ENCODE measurements at regions not wholly inside any gene's neighbourhood (a gene's known extent, or its start where the extent isn't known, plus 50 kb on each side); places are given as distances from the start of the nearest gene placed in this dataset.

DNA sequence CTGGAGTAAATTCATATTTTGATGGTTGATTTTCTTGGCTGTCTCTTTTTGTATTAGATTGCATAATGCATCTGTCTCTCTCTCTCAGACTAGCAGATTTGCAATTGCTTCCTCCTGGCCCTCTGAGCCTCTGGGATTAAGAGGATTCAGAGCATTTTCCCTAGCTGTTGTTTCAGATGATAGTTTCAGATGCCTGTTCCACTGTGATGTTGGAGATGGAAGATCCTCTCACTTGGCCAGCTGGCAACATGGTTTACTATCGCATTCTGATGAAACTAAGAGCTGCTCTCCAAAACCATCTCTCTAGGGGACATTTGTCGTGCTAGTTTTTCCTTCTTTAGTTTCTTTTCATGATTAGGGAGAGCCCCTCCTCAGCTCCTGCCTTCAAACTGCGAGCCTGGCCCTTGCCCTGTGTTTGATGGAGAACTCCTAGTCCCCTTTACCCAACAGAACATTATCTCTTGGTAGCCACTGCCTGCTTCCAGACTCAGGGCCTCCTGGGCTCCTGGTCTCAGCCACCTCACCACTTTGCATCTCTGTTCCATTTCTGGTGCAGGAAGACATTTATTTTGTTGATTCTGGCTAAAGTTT, 244.6 kb downstream of the B3GLCT start:
- ChIA-PET CTCF (no interaction called here), POLR2A (no interaction called here), RAD21 (ENCODE audit: low non-redundant PET in 1 of 2, low total read pairs in 2 of 2, uncharacterized antibody in 2 of 2, unreplicated experiment in 2 of 2) (no interaction called here)
- Histone ChIP-seq H4K20me1 (ENCODE audit: insufficient read depth) (no peaks in the 10 kb centered on the region), H3K9me3 (ENCODE audit: control insufficient read depth in 1 of 2, insufficient read depth in 1 of 2, low read depth in 1 of 2, low read length in 2 of 2) (no peaks in the 10 kb centered on the region), H2AFZ (ENCODE audit: low read depth, low read length, poor library complexity, severe bottlenecking) (no peak overlapping the region), H3K36me3 (ENCODE audit: control insufficient read depth in 1 of 2, insufficient read depth in 2 of 2, low read length in 2 of 2) (no peaks in the 10 kb centered on the region), H3K9ac (ENCODE audit: low read length) (no peak overlapping the region), H3K27me3 (ENCODE audit: insufficient read depth, low read length) (peaks cover 60% of the 10 kb centered on the region), H3K4me1 (ENCODE audit: control insufficient read depth in 1 of 2, insufficient read depth in 2 of 2, low read length in 2 of 2) (no peaks in the 10 kb centered on the region), H3K4me2 (ENCODE audit: low read length) (no peak overlapping the region), H3K27ac (ENCODE audit: low read depth, low read length) (no peak overlapping the region), H3K79me2 (ENCODE audit: insufficient read depth, low read length) (no peaks in the 10 kb centered on the region), H3K9me2 (ENCODE audit: insufficient read depth) (no peaks in the 10 kb centered on the region), H3K4me3 (replicated peaks in 1 of 2; ENCODE audit: low read depth in 1 of 2, low read length in 2 of 2) (no peak overlapping the region)
- no TSS peak for BruUV-seq (replicated peaks)
- DNase-seq (ENCODE audit: low read depth, low spot score): no peak
- TF ChIP-seq FOSL1 (IDR thresholded peaks at IDR 0.05; ENCODE audit: low read depth): no peak
- TF ChIP-seq, protein P1, sequence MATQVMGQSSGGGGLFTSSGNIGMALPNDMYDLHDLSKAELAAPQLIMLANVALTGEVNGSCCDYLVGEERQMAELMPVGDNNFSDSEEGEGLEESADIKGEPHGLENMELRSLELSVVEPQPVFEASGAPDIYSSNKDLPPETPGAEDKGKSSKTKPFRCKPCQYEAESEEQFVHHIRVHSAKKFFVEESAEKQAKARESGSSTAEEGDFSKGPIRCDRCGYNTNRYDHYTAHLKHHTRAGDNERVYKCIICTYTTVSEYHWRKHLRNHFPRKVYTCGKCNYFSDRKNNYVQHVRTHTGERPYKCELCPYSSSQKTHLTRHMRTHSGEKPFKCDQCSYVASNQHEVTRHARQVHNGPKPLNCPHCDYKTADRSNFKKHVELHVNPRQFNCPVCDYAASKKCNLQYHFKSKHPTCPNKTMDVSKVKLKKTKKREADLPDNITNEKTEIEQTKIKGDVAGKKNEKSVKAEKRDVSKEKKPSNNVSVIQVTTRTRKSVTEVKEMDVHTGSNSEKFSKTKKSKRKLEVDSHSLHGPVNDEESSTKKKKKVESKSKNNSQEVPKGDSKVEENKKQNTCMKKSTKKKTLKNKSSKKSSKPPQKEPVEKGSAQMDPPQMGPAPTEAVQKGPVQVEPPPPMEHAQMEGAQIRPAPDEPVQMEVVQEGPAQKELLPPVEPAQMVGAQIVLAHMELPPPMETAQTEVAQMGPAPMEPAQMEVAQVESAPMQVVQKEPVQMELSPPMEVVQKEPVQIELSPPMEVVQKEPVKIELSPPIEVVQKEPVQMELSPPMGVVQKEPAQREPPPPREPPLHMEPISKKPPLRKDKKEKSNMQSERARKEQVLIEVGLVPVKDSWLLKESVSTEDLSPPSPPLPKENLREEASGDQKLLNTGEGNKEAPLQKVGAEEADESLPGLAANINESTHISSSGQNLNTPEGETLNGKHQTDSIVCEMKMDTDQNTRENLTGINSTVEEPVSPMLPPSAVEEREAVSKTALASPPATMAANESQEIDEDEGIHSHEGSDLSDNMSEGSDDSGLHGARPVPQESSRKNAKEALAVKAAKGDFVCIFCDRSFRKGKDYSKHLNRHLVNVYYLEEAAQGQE (IDR thresholded peaks at IDR 0.05; ENCODE audit: low read depth): no peak
- TF ChIP-seq, protein P2, sequence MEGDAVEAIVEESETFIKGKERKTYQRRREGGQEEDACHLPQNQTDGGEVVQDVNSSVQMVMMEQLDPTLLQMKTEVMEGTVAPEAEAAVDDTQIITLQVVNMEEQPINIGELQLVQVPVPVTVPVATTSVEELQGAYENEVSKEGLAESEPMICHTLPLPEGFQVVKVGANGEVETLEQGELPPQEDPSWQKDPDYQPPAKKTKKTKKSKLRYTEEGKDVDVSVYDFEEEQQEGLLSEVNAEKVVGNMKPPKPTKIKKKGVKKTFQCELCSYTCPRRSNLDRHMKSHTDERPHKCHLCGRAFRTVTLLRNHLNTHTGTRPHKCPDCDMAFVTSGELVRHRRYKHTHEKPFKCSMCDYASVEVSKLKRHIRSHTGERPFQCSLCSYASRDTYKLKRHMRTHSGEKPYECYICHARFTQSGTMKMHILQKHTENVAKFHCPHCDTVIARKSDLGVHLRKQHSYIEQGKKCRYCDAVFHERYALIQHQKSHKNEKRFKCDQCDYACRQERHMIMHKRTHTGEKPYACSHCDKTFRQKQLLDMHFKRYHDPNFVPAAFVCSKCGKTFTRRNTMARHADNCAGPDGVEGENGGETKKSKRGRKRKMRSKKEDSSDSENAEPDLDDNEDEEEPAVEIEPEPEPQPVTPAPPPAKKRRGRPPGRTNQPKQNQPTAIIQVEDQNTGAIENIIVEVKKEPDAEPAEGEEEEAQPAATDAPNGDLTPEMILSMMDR (IDR thresholded peaks at IDR 0.05 in 2 of 3, conservative IDR thresholded peaks at IDR 0.05 in 1 of 3; ENCODE audit: borderline replicate concordance in 1 of 3, insufficient read depth in 1 of 3, low read depth in 2 of 3, low read length in 2 of 3): no peak
- no peak for TF ChIP-seq EGR1 (IDR thresholded peaks at IDR 0.05; ENCODE audit: low read depth)
- no peak for TF ChIP-seq JUND (IDR thresholded peaks at IDR 0.05)
- TF ChIP-seq SRF (IDR thresholded peaks at IDR 0.05; ENCODE audit: low read depth): no peak
- TF ChIP-seq CBX3 (IDR thresholded peaks at IDR 0.05; ENCODE audit: low read depth): no peak
- no peak for TF ChIP-seq ELF1 (IDR thresholded peaks at IDR 0.05; ENCODE audit: borderline replicate concordance, low read depth)
- TF ChIP-seq YY1 (IDR thresholded peaks at IDR 0.05; ENCODE audit: extremely low read depth, insufficient replicate concordance, low read depth, low read length): no peak
- no peak for TF ChIP-seq SIN3A (IDR thresholded peaks at IDR 0.05; ENCODE audit: low read depth)
- TF ChIP-seq TCF7L2 (IDR thresholded peaks at IDR 0.05; ENCODE audit: borderline replicate concordance, extremely low read depth, insufficient read depth, insufficient read length): no peak
- TF ChIP-seq CEBPB (IDR thresholded peaks at IDR 0.05; ENCODE audit: low read depth): no peak
- no peak for TF ChIP-seq ZNF274 (IDR thresholded peaks at IDR 0.05; ENCODE audit: low read depth, low read length)
- TF ChIP-seq, protein P3, sequence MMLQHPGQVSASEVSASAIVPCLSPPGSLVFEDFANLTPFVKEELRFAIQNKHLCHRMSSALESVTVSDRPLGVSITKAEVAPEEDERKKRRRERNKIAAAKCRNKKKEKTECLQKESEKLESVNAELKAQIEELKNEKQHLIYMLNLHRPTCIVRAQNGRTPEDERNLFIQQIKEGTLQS (IDR thresholded peaks at IDR 0.05): no peak
- no peak for TF ChIP-seq EZH2phosphoT487 (IDR thresholded peaks at IDR 0.05; ENCODE audit: borderline replicate concordance)
- TF ChIP-seq ZFX (IDR thresholded peaks at IDR 0.05): no peak
- TF ChIP-seq SP1 (IDR thresholded peaks at IDR 0.05; ENCODE audit: low read depth): no peak
- TF ChIP-seq, protein P4, sequence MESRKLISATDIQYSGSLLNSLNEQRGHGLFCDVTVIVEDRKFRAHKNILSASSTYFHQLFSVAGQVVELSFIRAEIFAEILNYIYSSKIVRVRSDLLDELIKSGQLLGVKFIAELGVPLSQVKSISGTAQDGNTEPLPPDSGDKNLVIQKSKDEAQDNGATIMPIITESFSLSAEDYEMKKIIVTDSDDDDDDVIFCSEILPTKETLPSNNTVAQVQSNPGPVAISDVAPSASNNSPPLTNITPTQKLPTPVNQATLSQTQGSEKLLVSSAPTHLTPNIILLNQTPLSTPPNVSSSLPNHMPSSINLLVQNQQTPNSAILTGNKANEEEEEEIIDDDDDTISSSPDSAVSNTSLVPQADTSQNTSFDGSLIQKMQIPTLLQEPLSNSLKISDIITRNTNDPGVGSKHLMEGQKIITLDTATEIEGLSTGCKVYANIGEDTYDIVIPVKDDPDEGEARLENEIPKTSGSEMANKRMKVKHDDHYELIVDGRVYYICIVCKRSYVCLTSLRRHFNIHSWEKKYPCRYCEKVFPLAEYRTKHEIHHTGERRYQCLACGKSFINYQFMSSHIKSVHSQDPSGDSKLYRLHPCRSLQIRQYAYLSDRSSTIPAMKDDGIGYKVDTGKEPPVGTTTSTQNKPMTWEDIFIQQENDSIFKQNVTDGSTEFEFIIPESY (IDR thresholded peaks at IDR 0.05; ENCODE audit: extremely low read depth, insufficient replicate concordance, low read length): no peak
- TF ChIP-seq, protein P5, sequence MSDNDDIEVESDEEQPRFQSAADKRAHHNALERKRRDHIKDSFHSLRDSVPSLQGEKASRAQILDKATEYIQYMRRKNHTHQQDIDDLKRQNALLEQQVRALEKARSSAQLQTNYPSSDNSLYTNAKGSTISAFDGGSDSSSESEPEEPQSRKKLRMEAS (IDR thresholded peaks at IDR 0.05): no peak
- no peak for TF ChIP-seq EZH2 (IDR thresholded peaks at IDR 0.05)
- ATAC-seq: no peak
- intact Hi-C loops (cut with micrococcal nuclease): no loop called here
